ENCODE measurements at regions not wholly inside any gene's neighbourhood (a gene's known extent, or its start where the extent isn't known, plus 50 kb on each side); places are given as distances from the start of the nearest gene placed in this dataset.
"Not testable (repeated sequence)": the region's sequence is repeated elsewhere in the genome, so short reads cannot be mapped to it uniquely, and the experiment has no call there.

GRCh38 chr4:18511727-18512126 is 490.2 kb upstream of the LCORL start:
- DNase-seq, result no peak

GRCh38 chr4:18508786-18509185 is 487.2 kb upstream of the LCORL start:
- DNase-seq, result no peak

GRCh38 chr4:18480928-18481327 is 459.4 kb upstream of the LCORL start:
- DNase-seq, result no peak

GRCh38 chr4:18480342-18480741 is 458.8 kb upstream of the LCORL start:
- DNase-seq, result no peak

GRCh38 chr4:18479825-18480224 is 458.3 kb upstream of the LCORL start:
- no peak for DNase-seq

- DNase-seq, result no peak
These were observed 442.5 kb upstream of the LCORL start for GRCh38 chr4:18463987-18464559.

GRCh38 chr4:18458465-18458864 is 436.9 kb upstream of the LCORL start:
- DNase-seq, result no peak

- no peak for DNase-seq
These were observed 432.8 kb upstream of the LCORL start for GRCh38 chr4:18454349-18454748.

GRCh38 chr4:18445110-18445509 is 423.6 kb upstream of the LCORL start:
- no peak for DNase-seq

- no peak for DNase-seq
These were observed 422.7 kb upstream of the LCORL start for GRCh38 chr4:18444206-18444605.

- DNase-seq, result no peak
These were observed 421.4 kb upstream of the LCORL start for GRCh38 chr4:18442957-18443356.

GRCh38 chr4:18441676-18442075 is 420.1 kb upstream of the LCORL start:
- no peak for DNase-seq

GRCh38 chr4:18441203-18441590 is 419.6 kb upstream of the LCORL start:
- DNase-seq, result no peak

GRCh38 chr4:18440527-18441202 is 419.1 kb upstream of the LCORL start:
- no peak for DNase-seq

- no peak for DNase-seq
These were observed 417.8 kb upstream of the LCORL start for GRCh38 chr4:18439311-18439710.

- no peak for DNase-seq
These were observed 414.2 kb upstream of the LCORL start for GRCh38 chr4:18435781-18436180.

GRCh38 chr4:18422685-18423084 is 401.1 kb upstream of the LCORL start:
- DNase-seq, result no peak

GRCh38 chr4:18421519-18421918 is 400.0 kb upstream of the LCORL start:
- DNase-seq, result no peak

- DNase-seq, result no peak
These were observed 398.2 kb upstream of the LCORL start for GRCh38 chr4:18419780-18420179.

- DNase-seq, result not testable (repeated sequence)
These were observed 396.8 kb upstream of the LCORL start for GRCh38 chr4:18418195-18418898.

GRCh38 chr4:18417651-18418050 is 396.1 kb upstream of the LCORL start:
- DNase-seq, result not testable (repeated sequence)

- no peak for DNase-seq
These were observed 384.7 kb upstream of the LCORL start for GRCh38 chr4:18406264-18406663.

- DNase-seq, result no peak
These were observed 383.5 kb upstream of the LCORL start for GRCh38 chr4:18405054-18405453.

GRCh38 chr4:18404642-18405041 is 383.1 kb upstream of the LCORL start:
- no peak for DNase-seq

Data from stimulated activated CD4-positive, alpha-beta T cell treated with anti-CD3 and anti-CD28 coated beads, Interleukin-2, amount 100 ng/mL, for 48 hours (primary cell).